ENCODE measurements at regions not wholly inside any gene's neighbourhood (a gene's known extent, or its start where the extent isn't known, plus 50 kb on each side); places are given as distances from the start of the nearest gene placed in this dataset.

DNA sequence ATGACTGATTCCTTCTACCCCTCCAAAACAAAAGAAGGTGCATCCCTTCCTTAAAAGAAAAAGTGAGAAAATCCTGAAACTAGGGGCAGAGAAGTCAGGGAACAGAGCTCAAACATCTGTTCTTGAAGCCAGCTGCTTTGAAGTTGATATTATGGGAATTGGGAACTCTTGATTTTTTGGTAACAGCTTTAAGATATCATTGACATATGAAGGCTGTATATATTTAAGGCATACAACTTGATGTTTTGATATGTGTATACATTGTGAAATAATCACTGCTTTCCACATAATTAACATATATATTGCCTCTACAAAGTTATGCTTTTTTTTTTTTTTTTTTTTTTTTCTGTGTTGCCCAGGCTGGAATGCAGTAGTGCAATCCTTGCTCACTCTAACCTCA, 117.1 kb downstream of the AKAP11 start:
- CTCF ChIA-PET: no interaction called here
- Histone ChIP-seq H3K79me2 (ENCODE audit: insufficient read depth, low read length) (no peaks in the 10 kb centered on the region), H3K27me3 (ENCODE audit: insufficient read depth, low read length) (no peaks in the 10 kb centered on the region), H3K4me2 (ENCODE audit: low read length) (no peak overlapping the region), H3K9me3 (ENCODE audit: control insufficient read depth in 1 of 2, insufficient read depth in 1 of 2, low read depth in 1 of 2, low read length in 2 of 2) (no peaks in the 10 kb centered on the region), H3K9ac (ENCODE audit: low read length) (no peak overlapping the region), H3K4me3 (replicated peaks in 1 of 2; ENCODE audit: low read depth in 1 of 2, low read length in 2 of 2) (no peak overlapping the region), H3K9me2 (ENCODE audit: insufficient read depth) (no peaks in the 10 kb centered on the region), H3K4me1 (ENCODE audit: control insufficient read depth in 1 of 2, insufficient read depth in 2 of 2, low read length in 2 of 2) (no peaks in the 10 kb centered on the region), H4K20me1 (ENCODE audit: insufficient read depth) (no peaks in the 10 kb centered on the region), H3K36me3 (ENCODE audit: control insufficient read depth in 1 of 2, insufficient read depth in 2 of 2, low read length in 2 of 2) (no peaks in the 10 kb centered on the region), H3K27ac (ENCODE audit: low read depth, low read length) (no peak overlapping the region), H2AFZ (ENCODE audit: low read depth, low read length, poor library complexity, severe bottlenecking) (no peak overlapping the region)
- TF ChIP-seq MAX (IDR thresholded peaks at IDR 0.05) (no peak), JUND (IDR thresholded peaks at IDR 0.05) (no peak), TCF7L2 (IDR thresholded peaks at IDR 0.05; ENCODE audit: borderline replicate concordance, extremely low read depth, insufficient read depth, insufficient read length) (no peak), FOSL1 (IDR thresholded peaks at IDR 0.05; ENCODE audit: low read depth) (no peak), SRF (IDR thresholded peaks at IDR 0.05; ENCODE audit: low read depth) (no peak), ZFX (IDR thresholded peaks at IDR 0.05) (no peak), EZH2phosphoT487 (IDR thresholded peaks at IDR 0.05; ENCODE audit: borderline replicate concordance) (no peak), YY1 (IDR thresholded peaks at IDR 0.05; ENCODE audit: extremely low read depth, insufficient replicate concordance, low read depth, low read length) (no peak)
- TF ChIP-seq, protein P1, sequence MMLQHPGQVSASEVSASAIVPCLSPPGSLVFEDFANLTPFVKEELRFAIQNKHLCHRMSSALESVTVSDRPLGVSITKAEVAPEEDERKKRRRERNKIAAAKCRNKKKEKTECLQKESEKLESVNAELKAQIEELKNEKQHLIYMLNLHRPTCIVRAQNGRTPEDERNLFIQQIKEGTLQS (IDR thresholded peaks at IDR 0.05): no peak
- RAD21 ChIA-PET (ENCODE audit: low non-redundant PET in 1 of 2, low total read pairs in 2 of 2, uncharacterized antibody in 2 of 2, unreplicated experiment in 2 of 2): no interaction called here
- intact Hi-C loops (cut with micrococcal nuclease): no loop called here
- DNase-seq (ENCODE audit: low read depth, low spot score): no peak
- BruUV-seq (replicated peaks): no TSS peak
- ATAC-seq: no peak
- POLR2A ChIA-PET: no interaction called here

DNA sequence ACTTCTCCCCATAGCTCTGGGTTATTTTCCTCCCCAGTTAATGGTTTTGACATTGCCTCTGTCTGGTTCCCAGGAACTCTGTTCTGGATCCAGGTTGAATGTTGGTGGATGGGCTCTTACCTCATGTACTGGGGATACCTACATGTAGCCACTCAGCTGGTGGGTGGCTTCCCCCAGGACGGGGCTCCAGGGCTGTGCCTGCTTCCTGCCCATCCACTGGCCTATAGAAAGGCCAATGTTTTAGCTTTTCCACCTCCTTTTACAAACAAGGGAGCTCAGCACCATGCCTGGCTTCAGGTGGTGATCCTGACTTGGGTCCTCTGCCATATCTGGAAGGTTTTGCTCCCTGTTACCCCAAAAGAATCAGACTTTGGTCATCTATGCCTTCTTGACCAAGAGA, 120.2 kb downstream of the AKAP11 start:
- CTCF ChIA-PET: no interaction called here
- Histone ChIP-seq H3K9me2 (ENCODE audit: insufficient read depth) (no peaks in the 10 kb centered on the region), H3K79me2 (ENCODE audit: insufficient read depth, low read length) (no peaks in the 10 kb centered on the region), H4K20me1 (ENCODE audit: insufficient read depth) (no peaks in the 10 kb centered on the region), H3K9me3 (ENCODE audit: control insufficient read depth in 1 of 2, insufficient read depth in 1 of 2, low read depth in 1 of 2, low read length in 2 of 2) (no peaks in the 10 kb centered on the region), H3K4me2 (ENCODE audit: low read length) (no peak overlapping the region), H2AFZ (ENCODE audit: low read depth, low read length, poor library complexity, severe bottlenecking) (no peak overlapping the region), H3K4me1 (ENCODE audit: control insufficient read depth in 1 of 2, insufficient read depth in 2 of 2, low read length in 2 of 2) (no peaks in the 10 kb centered on the region), H3K4me3 (replicated peaks in 1 of 2; ENCODE audit: low read depth in 1 of 2, low read length in 2 of 2) (no peak overlapping the region), H3K9ac (ENCODE audit: low read length) (no peak overlapping the region), H3K27ac (ENCODE audit: low read depth, low read length) (no peak overlapping the region), H3K36me3 (ENCODE audit: control insufficient read depth in 1 of 2, insufficient read depth in 2 of 2, low read length in 2 of 2) (no peaks in the 10 kb centered on the region), H3K27me3 (ENCODE audit: insufficient read depth, low read length) (no peaks in the 10 kb centered on the region)
- DNase-seq (ENCODE audit: low read depth, low spot score): no peak
- BruUV-seq (replicated peaks): no TSS peak
- POLR2A ChIA-PET: no interaction called here
- no peak for ATAC-seq
- RAD21 ChIA-PET (ENCODE audit: low non-redundant PET in 1 of 2, low total read pairs in 2 of 2, uncharacterized antibody in 2 of 2, unreplicated experiment in 2 of 2): no interaction called here
- intact Hi-C loops (cut with micrococcal nuclease): no loop called here
- TF ChIP-seq ZBTB33 (IDR thresholded peaks at IDR 0.05; ENCODE audit: extremely low read depth, insufficient replicate concordance, low read length) (no peak), MAX (IDR thresholded peaks at IDR 0.05) (no peak), REST (IDR thresholded peaks at IDR 0.05; ENCODE audit: low read depth) (no peak), POLR2AphosphoS5 (IDR thresholded peaks at IDR 0.05; ENCODE audit: low read depth, low read length) (no peak), RAD21 (IDR thresholded peaks at IDR 0.05; ENCODE audit: low read depth) (no peak), POLR2A (IDR thresholded peaks at IDR 0.05; ENCODE audit: borderline replicate concordance, extremely low read depth, insufficient read depth, insufficient read length) (no peak), EZH2 (IDR thresholded peaks at IDR 0.05) (no peak), ZNF274 (IDR thresholded peaks at IDR 0.05; ENCODE audit: low read depth, low read length) (no peak), JUND (IDR thresholded peaks at IDR 0.05) (no peak), SRF (IDR thresholded peaks at IDR 0.05; ENCODE audit: low read depth) (no peak), EZH2phosphoT487 (IDR thresholded peaks at IDR 0.05; ENCODE audit: borderline replicate concordance) (no peak)

All from HCT116 (cell line).